ENCODE measurements at regions not wholly inside any gene's neighbourhood (a gene's known extent, or its start where the extent isn't known, plus 50 kb on each side); places are given as distances from the start of the nearest gene placed in this dataset.
"Not testable (repeated sequence)": the region's sequence is repeated elsewhere in the genome, so short reads cannot be mapped to it uniquely, and the experiment has no call there.

- Histone ChIP-seq H3K27me3 (no peaks in the 10 kb centered on the region), H3K4me1 (no peaks in the 10 kb centered on the region), H3K27ac (no peak overlapping the region), H3K9me3 (no peaks in the 10 kb centered on the region), H3K4me3 (no peak overlapping the region), H3K36me3 (no peaks in the 10 kb centered on the region)
- DNase-seq = no peak
- intact Hi-C loops (cut with DNase I; ENCODE audit: low total_unique reads) = no loop called here
- TF ChIP-seq CTCF (IDR thresholded peaks at IDR 0.05) = no peak
Measured at GRCh38 chr14:106511006-106511799, 984.8 kb downstream of the TMEM121 start.

DNA sequence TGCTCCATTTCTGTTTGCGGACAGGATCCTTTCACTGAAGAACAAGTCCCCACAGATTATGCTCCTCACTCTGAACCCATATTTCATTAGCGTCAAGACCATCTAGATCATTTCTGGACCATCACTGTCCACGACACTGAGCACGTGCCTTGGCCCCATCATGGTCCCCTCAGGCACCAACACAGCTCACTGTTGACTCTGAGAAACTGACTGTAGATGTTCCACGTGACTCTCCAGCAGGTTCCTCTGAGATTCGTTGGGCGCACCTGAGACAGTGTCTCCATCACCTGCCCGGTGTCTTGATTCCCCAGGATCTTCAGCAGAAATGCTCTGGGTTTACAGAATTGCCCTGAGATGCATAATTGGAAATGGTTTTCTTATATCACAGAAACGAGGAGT is 985.4 kb downstream of the TMEM121 start:
- Histone ChIP-seq H3K27me3 (no peaks in the 10 kb centered on the region), H3K9me3 (no peaks in the 10 kb centered on the region), H3K27ac (no peak overlapping the region), H3K4me1 (no peaks in the 10 kb centered on the region), H3K4me3 (no peak overlapping the region), H3K36me3 (no peaks in the 10 kb centered on the region)
- DNase-seq = no peak
- intact Hi-C loops (cut with DNase I; ENCODE audit: low total_unique reads) = no loop called here
- no peak for TF ChIP-seq CTCF (IDR thresholded peaks at IDR 0.05)

DNA sequence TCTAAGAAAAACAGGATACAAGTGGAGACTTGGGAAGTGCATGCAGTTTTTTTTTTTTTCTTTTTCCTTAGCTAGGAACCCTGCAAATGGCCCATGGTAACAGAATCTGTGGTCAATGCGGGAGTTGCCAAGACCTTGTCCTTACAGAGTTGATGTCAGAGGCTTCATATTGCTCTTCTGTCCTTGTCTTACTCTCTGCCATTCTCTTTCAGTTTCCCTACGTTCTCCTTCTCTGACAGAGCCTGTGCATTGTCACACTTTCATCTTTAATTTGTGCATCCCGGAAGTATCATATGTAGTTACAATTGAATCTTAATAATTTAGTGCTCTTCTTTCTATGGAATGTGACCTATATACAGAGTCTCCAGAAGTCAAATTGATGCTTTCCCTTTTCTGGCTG is 986.9 kb downstream of the TMEM121 start:
- H3K4me3 ChIP-seq = no peak overlapping the region
- H3K27me3 ChIP-seq = no peaks in the 10 kb centered on the region
- no peaks in the 10 kb centered on the region for H3K36me3 ChIP-seq
- H3K27ac ChIP-seq = no peak overlapping the region
- DNase-seq = no peak
- H3K9me3 ChIP-seq = no peaks in the 10 kb centered on the region
- H3K4me1 ChIP-seq = no peaks in the 10 kb centered on the region
- intact Hi-C loops (cut with DNase I; ENCODE audit: low total_unique reads) = no loop called here
- no peak for TF ChIP-seq CTCF (IDR thresholded peaks at IDR 0.05)

DNA sequence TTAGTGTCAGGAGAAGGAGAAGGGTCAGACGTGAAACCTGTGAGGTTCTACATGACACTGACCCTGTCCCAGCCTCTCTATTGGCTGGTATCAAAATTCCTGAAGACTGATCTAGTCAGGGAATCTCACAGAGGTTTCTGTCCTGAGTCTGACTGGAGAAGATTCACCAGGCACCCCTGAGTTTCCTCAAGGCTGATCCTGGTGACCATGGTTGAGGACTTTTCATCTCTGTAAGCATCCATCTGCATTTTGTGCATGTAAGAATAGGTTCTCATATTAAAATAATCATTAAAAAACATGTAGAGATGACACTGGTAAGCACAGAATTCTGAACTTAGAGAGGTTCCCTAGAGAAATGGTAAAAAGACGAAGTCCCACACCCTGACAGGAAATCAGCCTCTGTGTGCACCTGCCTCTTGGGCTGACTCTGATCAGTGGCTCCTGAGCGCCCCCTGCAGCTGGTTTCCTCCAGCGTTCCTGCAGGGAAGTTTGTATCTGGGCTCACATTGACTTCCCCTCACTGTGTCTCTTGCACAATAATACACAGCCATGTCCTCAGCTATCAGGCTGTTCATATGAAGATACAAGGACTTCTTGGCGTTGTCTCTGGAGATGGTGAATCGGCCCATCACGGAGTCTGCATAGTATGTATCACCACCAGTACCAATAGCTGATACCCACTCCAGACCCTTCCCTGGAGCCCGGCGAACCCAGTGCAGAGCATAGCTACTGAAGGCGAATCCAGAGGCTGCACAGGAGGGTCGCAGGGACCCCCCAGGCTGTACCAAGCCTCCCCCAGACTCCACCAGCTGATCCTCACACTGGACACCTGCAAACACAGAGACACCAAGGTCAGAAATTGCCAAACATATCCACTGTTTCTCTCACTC is 991.9 kb downstream of the TMEM121 start:
- Histone ChIP-seq H3K27ac (no peak overlapping the region), H3K9me3 (no peaks in the 10 kb centered on the region), H3K27me3 (no peaks in the 10 kb centered on the region), H3K4me1 (no peaks in the 10 kb centered on the region), H3K36me3 (no peaks in the 10 kb centered on the region), H3K4me3 (no peak overlapping the region)
- intact Hi-C loops (cut with DNase I; ENCODE audit: low total_unique reads) = no loop called here
- DNase-seq = no peak
- no peak for TF ChIP-seq CTCF (IDR thresholded peaks at IDR 0.05)

GRCh38 chr14:106522118-106522517 is 995.7 kb downstream of the TMEM121 start:
- intact Hi-C loops (cut with DNase I; ENCODE audit: low total_unique reads) = not testable (repeated sequence)

DNA sequence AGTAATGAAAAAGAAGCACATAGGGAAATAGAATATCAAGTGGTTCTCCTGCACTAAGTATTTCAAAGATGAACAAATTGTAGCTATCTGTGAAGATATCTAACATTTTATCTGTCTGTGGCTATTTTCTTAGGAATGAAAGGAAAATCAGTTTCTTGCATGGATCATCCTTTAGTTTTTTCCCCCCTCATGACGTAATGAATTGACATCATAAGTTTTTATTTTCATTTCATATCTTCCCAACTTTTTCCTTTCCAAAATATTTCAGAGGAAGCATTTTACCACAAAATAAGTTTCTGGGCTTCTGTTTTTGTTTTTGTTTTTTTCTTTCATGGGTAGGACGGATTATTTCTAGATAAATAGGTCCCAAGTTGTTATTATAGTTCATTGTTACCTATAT is 996.6 kb downstream of the TMEM121 start:
- H3K27me3 ChIP-seq = no peaks in the 10 kb centered on the region
- H3K9me3 ChIP-seq = no peaks in the 10 kb centered on the region
- H3K4me3 ChIP-seq = no peak overlapping the region
- no peaks in the 10 kb centered on the region for H3K36me3 ChIP-seq
- TF ChIP-seq CTCF (IDR thresholded peaks at IDR 0.05) = no peak
- H3K4me1 ChIP-seq = no peaks in the 10 kb centered on the region
- intact Hi-C loops (cut with DNase I; ENCODE audit: low total_unique reads) = no loop called here
- H3K27ac ChIP-seq = no peak overlapping the region
- DNase-seq = no peak

More at GRCh38 chr14:106522118-106522517, 995.7 kb downstream of the TMEM121 start:
- not testable (repeated sequence) for H3K27me3 ChIP-seq, H3K27ac ChIP-seq, H3K4me3 ChIP-seq, H3K36me3 ChIP-seq, H3K9me3 ChIP-seq, H3K4me1 ChIP-seq, DNase-seq

All from tibial artery (tissue), 4 donors.